Tibial artery (tissue), 4 donors: ENCODE measurements at regions not wholly inside any gene's neighbourhood (a gene's known extent, or its start where the extent isn't known, plus 50 kb on each side); places are given as distances from the start of the nearest gene placed in this dataset.
A peak's percentile ranks its signal among the peaks of the same experiment; 100 is the strongest.

ENCODE experiments used
- DNase-seq, 2 donors: peaks; one replicate each; pipeline ENCODE4 v3.0.0-alpha.2; 2019
- H3K27ac ChIP-seq, 2 donors: fragments of 200-600 bp; sonication (generic) in 1 of 2; 1 replicate in 1 of 2; 2 replicates in 1 of 2; pipeline ENCODE4 v1.5.1; 2018 to 2019; ENCODE audit warnings: mild to moderate bottlenecking in 1 of 2
- H3K27me3 ChIP-seq, 2 donors: fragments of 200-600 bp; sonication (generic) in 1 of 2; one replicate each; pipeline versions ENCODE4 v1.5.1 to v1.6.0; 2016 to 2019
- H3K36me3 ChIP-seq, 3 donors: fragments of 200-600 bp; sonication (generic) in 2 of 3; one replicate each; pipeline ENCODE4 v1.5.1; 2016 to 2019; ENCODE audit warnings: mild to moderate bottlenecking in 2 of 3
- H3K4me1 ChIP-seq, 4 donors: fragments of 200-600 bp; sonication (generic) in 2 of 4; 1 replicate in 3 of 4; 2 replicates in 1 of 4; pipeline ENCODE4 v1.5.1; 2016 to 2019
- H3K4me3 ChIP-seq, 2 donors: fragments of 200-600 bp; sonication (generic) in 1 of 2; 1 replicate in 1 of 2; 2 replicates in 1 of 2; pipeline ENCODE4 v1.5.1; 2018 to 2019; ENCODE audit warnings: mild to moderate bottlenecking in 2 of 2
- H3K9me3 ChIP-seq, 3 donors: fragments of 200-600 bp; sonication (generic) in 1 of 3; one replicate each; pipeline ENCODE4 v1.5.1; 2016 to 2019
- intact Hi-C: fragments of 100-400 bp; cut with DNase I; formaldehyde crosslinking; loops from one replicate; pipeline ENCODE4 v1.15.0; 2023; ENCODE audit warnings: low total_unique reads
- TF ChIP-seq, protein P1 (sequence below), 2 experiments: fragments of 200-600 bp in 1 of 2; fragments of 450-650 bp in 1 of 2; IDR thresholded peaks; one replicate each; pipeline ENCODE4 v1.5.1; 2017 to 2019; ENCODE audit warnings: antibody characterized with exemption in 2 of 2, mild to moderate bottlenecking in 1 of 2, moderate library complexity in 1 of 2

DNA sequence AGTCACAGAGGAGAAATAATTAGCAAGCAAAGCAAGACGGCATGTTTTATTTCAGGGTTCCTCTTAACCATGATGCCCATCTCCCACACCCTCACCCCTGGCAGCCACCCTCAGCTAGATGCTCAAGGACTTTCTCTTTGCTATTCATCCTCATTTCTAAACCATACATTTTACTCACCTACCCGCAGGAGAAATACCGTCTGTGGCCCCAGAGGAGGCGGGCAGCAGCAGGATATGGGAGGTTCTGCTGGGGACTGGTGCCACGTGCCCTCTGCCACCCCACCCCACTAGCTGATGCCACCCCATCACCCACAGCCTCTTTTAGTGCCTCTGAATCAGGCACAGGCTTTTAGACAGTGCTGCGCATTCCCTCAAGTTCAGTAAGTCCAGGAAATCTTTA is 168.7 kb upstream of the ITGB1 start:
- TF ChIP-seq, protein P1, sequence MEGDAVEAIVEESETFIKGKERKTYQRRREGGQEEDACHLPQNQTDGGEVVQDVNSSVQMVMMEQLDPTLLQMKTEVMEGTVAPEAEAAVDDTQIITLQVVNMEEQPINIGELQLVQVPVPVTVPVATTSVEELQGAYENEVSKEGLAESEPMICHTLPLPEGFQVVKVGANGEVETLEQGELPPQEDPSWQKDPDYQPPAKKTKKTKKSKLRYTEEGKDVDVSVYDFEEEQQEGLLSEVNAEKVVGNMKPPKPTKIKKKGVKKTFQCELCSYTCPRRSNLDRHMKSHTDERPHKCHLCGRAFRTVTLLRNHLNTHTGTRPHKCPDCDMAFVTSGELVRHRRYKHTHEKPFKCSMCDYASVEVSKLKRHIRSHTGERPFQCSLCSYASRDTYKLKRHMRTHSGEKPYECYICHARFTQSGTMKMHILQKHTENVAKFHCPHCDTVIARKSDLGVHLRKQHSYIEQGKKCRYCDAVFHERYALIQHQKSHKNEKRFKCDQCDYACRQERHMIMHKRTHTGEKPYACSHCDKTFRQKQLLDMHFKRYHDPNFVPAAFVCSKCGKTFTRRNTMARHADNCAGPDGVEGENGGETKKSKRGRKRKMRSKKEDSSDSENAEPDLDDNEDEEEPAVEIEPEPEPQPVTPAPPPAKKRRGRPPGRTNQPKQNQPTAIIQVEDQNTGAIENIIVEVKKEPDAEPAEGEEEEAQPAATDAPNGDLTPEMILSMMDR (IDR thresholded peaks at IDR 0.05) = no peak
- Histone ChIP-seq H3K27ac (no peak overlapping the region), H3K9me3 (no peaks in the 10 kb centered on the region), H3K36me3 (no peaks in the 10 kb centered on the region), H3K27me3 (no peaks in the 10 kb centered on the region), H3K4me3 (no peak overlapping the region), H3K4me1 (peaks cover 0 to 9% (median 6%) of the 10 kb centered on the region in 4 donors)
- intact Hi-C loops = no loop called here
- no peak for DNase-seq

DNA sequence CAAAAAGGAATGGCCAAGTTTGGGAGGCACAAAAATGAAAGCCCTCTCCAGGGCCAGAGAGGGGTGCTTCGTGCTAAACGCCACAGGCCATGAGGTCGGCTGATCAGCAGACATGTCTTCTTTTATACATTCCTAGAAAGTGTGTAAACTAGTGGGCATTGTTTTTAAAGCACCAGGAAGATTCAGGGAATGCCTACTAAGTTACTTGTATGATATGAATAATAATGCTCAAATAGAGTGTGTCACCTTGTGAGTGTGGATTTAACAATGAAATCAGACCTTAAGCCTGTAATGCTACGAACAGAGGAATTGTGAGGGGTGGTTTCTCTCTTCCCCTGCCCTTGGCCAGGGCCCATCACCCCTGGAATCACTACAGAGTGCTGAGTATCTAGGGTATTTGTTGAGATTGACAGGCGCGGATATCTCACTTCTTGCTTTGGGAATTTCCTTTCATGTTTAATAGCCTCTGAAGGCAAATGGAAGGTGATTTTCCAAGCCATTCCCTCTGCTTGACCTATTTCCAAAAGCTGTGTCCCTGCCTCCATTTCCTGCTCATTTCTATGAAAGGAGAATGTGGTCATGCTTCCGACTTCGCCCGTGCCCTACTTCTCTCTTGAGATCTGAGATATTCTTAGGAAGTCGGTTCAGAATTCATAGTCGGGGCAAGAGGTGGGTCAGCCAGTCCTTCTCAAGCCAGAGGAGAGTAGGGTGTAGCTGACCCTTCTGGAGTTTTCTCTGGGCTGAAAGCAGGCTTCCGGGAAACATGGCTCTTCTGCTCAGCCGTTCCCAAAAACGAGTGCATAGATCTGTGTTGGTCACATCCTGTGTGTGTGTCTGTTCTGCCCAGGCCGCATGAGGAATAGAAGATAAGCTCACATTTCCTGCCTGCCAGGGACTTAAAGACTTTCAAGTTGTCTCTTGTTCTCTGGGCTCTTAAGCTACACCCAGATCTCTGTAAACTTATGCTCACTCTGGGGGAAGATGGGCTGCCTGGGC is 167.8 kb upstream of the ITGB1 start:
- peak overlapping the region in 1 of 2 donors; percentile 37 for H3K27ac ChIP-seq
- no peaks in the 10 kb centered on the region for H3K27me3 ChIP-seq
- no peaks in the 10 kb centered on the region for H3K36me3 ChIP-seq
- peaks cover 0 to 18% (median 6%) of the 10 kb centered on the region in 4 donors for H3K4me1 ChIP-seq
- no peaks in the 10 kb centered on the region for H3K9me3 ChIP-seq
- H3K4me3 ChIP-seq = no peak overlapping the region
- DNase-seq = no peak
- intact Hi-C loops = no loop called here
- TF ChIP-seq, protein P1 (IDR thresholded peaks at IDR 0.05) = no peak

DNA sequence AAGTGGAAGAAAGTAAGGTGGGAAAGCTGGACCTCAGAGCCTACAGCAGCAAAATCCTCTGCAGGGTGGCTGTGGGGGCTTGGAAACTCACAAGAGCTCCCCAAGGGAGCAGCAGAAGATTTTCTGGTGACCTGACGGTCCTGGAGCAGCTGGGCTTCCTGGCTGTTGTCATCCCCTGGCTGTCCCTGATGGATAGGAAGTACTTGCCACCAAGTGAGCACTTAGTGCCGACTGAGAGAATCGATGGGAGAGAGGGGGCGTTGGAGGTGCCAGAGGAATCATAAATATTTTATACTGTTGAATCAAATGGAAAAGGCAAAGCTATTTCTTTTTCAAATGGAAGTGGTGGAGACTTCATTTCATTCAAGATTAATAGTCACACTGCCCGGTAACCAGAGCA is 167.1 kb upstream of the ITGB1 start:
- no peaks in the 10 kb centered on the region for H3K36me3 ChIP-seq
- H3K27me3 ChIP-seq = no peaks in the 10 kb centered on the region
- no peaks in the 10 kb centered on the region for H3K9me3 ChIP-seq
- intact Hi-C loops = no loop called here
- no peak overlapping the region for H3K27ac ChIP-seq
- TF ChIP-seq, protein P1 (IDR thresholded peaks at IDR 0.05) = no peak
- no peak for DNase-seq
- H3K4me1 ChIP-seq = peaks cover 0 to 18% (median 6%) of the 10 kb centered on the region in 4 donors
- no peak overlapping the region for H3K4me3 ChIP-seq

DNA sequence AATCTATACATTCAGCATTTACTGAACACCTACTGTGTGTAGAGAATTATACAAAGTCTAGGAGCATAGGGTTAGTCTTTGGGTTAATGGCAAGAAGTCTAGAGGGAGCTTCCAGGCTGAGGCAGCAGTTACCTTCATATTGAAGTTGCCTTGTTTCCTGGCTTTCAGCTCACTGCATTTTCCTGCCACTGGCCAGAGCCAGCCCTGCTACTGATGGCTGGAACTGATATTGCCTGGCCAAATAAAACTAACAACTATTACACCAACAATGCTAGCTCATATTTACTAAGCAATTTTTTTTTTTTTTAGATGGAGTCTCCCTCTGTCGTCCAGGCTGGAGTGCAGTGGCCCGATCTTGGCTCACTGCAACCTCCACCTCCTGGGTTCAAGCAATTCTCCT is 165.7 kb upstream of the ITGB1 start:
- intact Hi-C loops = no loop called here
- Histone ChIP-seq H3K27me3 (no peaks in the 10 kb centered on the region), H3K4me1 (peaks cover 0 to 18% (median 6%) of the 10 kb centered on the region in 4 donors), H3K9me3 (no peaks in the 10 kb centered on the region), H3K36me3 (no peaks in the 10 kb centered on the region), H3K4me3 (no peak overlapping the region), H3K27ac (no peak overlapping the region)
- TF ChIP-seq, protein P1 (IDR thresholded peaks at IDR 0.05) = no peak
- DNase-seq = no peak

DNA sequence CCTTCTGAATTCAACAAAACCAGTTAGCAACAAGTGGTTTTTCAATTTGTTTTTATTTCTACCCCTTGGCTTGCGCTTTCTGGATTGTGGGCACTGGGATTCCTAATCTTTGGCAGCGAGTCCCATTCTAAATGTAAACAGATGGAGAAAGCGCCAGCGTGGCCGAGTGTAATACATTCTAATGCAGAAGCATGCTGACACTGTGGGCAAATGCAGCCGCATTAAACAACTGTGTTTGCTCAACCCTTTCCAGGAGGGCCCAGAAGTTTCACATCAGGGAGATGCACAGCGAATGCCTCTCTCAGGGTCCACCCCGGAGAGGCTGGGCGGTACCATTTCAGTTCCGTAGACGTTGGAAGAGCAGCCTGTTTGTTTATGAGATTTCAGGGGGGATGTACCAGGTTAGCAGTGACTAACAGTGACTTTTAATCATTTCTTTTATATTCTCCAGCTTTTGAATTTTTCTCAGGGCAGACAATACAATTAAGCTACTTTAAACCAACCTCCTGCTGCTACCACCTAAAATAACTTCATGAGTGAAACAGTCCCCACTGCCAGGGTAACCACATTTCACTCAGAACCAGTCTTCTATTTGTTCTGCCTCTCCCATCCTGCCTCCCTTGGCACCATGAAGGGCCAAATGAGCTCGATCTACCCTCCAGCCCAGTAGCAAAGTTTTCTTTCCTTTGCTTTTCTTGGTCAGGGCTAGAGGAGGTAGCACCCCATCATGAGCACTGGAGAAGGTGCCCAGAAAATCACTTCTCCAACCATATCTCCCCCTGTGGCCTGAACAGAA is 164.2 kb upstream of the ITGB1 start:
- H3K36me3 ChIP-seq = no peaks in the 10 kb centered on the region
- intact Hi-C loops = no loop called here
- peaks cover 0 to 18% (median 6%) of the 10 kb centered on the region in 4 donors for H3K4me1 ChIP-seq
- no peak for DNase-seq
- no peaks in the 10 kb centered on the region for H3K27me3 ChIP-seq
- H3K4me3 ChIP-seq = peak overlapping the region; percentile 19 to 23
- H3K27ac ChIP-seq = peak overlapping the region in 1 of 2 donors; percentile 38
- TF ChIP-seq, protein P1 (IDR thresholded peaks at IDR 0.05) = no peak
- no peaks in the 10 kb centered on the region for H3K9me3 ChIP-seq
